ENCODE measurements at regions not wholly inside any gene's neighbourhood (a gene's known extent, or its start where the extent isn't known, plus 50 kb on each side); places are given as distances from the start of the nearest gene placed in this dataset.

- TF ChIP-seq ZNF134 (CRISPR knock-in tag; conservative IDR thresholded peaks at IDR 0.05) (no peak), RAD21 (CRISPR knock-in tag; conservative IDR thresholded peaks at IDR 0.05 in 1 of 2, IDR thresholded peaks at IDR 0.05 in 1 of 2) (no peak), U2AF2 (optimal IDR thresholded peaks at IDR 0.05; ENCODE audit: low read depth, low read length) (no peak), ARID1B (IDR thresholded peaks at IDR 0.05) (no peak)
- TF ChIP-seq, protein P1, sequence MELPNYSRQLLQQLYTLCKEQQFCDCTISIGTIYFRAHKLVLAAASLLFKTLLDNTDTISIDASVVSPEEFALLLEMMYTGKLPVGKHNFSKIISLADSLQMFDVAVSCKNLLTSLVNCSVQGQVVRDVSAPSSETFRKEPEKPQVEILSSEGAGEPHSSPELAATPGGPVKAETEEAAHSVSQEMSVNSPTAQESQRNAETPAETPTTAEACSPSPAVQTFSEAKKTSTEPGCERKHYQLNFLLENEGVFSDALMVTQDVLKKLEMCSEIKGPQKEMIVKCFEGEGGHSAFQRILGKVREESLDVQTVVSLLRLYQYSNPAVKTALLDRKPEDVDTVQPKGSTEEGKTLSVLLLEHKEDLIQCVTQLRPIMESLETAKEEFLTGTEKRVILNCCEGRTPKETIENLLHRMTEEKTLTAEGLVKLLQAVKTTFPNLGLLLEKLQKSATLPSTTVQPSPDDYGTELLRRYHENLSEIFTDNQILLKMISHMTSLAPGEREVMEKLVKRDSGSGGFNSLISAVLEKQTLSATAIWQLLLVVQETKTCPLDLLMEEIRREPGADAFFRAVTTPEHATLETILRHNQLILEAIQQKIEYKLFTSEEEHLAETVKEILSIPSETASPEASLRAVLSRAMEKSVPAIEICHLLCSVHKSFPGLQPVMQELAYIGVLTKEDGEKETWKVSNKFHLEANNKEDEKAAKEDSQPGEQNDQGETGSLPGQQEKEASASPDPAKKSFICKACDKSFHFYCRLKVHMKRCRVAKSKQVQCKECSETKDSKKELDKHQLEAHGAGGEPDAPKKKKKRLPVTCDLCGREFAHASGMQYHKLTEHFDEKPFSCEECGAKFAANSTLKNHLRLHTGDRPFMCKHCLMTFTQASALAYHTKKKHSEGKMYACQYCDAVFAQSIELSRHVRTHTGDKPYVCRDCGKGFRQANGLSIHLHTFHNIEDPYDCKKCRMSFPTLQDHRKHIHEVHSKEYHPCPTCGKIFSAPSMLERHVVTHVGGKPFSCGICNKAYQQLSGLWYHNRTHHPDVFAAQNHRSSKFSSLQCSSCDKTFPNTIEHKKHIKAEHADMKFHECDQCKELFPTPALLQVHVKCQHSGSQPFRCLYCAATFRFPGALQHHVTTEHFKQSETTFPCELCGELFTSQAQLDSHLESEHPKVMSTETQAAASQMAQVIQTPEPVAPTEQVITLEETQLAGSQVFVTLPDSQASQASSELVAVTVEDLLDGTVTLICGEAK (IDR thresholded peaks at IDR 0.05) = no peak
- TF ChIP-seq, protein P1 (CRISPR knock-in tag; IDR thresholded peaks at IDR 0.05) = no peak
Observed at GRCh38 chr10:4637657-4638056, 188.3 kb upstream of the AKR1E2 start (continued).

All from K562 (cell line).